HL-60/S4 treated with retinoic acid at 250 ng/mL for 4 days and 3 days (cell line): ENCODE measurements at regions not wholly inside any gene's neighbourhood (a gene's known extent, or its start where the extent isn't known, plus 50 kb on each side); places are given as distances from the start of the nearest gene placed in this dataset.
"Not testable (repeated sequence)": the region's sequence is repeated elsewhere in the genome, so short reads cannot be mapped to it uniquely, and the experiment has no call there.

Experiments
- in situ Hi-C: fragments of 300-500 bp; cut with MboI; formaldehyde crosslinking; loops from 2 replicates; pipeline ENCODE4 v1.7.0; 2022; ENCODE audit warnings: low sequenced_read_pairs

- in situ Hi-C loops, result no loop called here
Observed at GRCh38 chr20:4441871-4442270, 192.8 kb upstream of the ADRA1D start.

- in situ Hi-C loops, result no loop called here
Observed at GRCh38 chr20:4441191-4441590, 192.1 kb upstream of the ADRA1D start.

GRCh38 chr20:4439461-4439860 is 190.4 kb upstream of the ADRA1D start:
- in situ Hi-C loops, result no loop called here

- in situ Hi-C loops, result no loop called here
Observed at GRCh38 chr20:4437131-4437530, 188.0 kb upstream of the ADRA1D start.

GRCh38 chr20:4435671-4436455 is 186.8 kb upstream of the ADRA1D start:
- in situ Hi-C loops, result no loop called here

GRCh38 chr20:4435225-4435624 is 186.1 kb upstream of the ADRA1D start:
- in situ Hi-C loops, result no loop called here

GRCh38 chr20:4434681-4435080 is 185.6 kb upstream of the ADRA1D start:
- in situ Hi-C loops, result no loop called here

- in situ Hi-C loops, result no loop called here
Observed at GRCh38 chr20:4431446-4431845, 182.4 kb upstream of the ADRA1D start.

- in situ Hi-C loops, result not testable (repeated sequence)
Observed at GRCh38 chr20:4430826-4431225, 181.7 kb upstream of the ADRA1D start.

GRCh38 chr20:4427940-4428586 is 179.0 kb upstream of the ADRA1D start:
- in situ Hi-C loops, result no loop called here

GRCh38 chr20:4418141-4418540 is 169.1 kb upstream of the ADRA1D start:
- in situ Hi-C loops, result no loop called here

GRCh38 chr20:4415281-4415680 is 166.2 kb upstream of the ADRA1D start:
- in situ Hi-C loops, result no loop called here

GRCh38 chr20:4413314-4414049 is 164.4 kb upstream of the ADRA1D start:
- in situ Hi-C loops, result no loop called here

- in situ Hi-C loops, result no loop called here
Observed at GRCh38 chr20:4412216-4412615, 163.1 kb upstream of the ADRA1D start.

GRCh38 chr20:4411744-4412143 is 162.7 kb upstream of the ADRA1D start:
- in situ Hi-C loops, result no loop called here

- in situ Hi-C loops, result no loop called here
Observed at GRCh38 chr20:4406627-4407026, 157.5 kb upstream of the ADRA1D start.

- in situ Hi-C loops, result no loop called here
Observed at GRCh38 chr20:4401601-4402000, 152.5 kb upstream of the ADRA1D start.

GRCh38 chr20:4384961-4385360 is 135.9 kb upstream of the ADRA1D start:
- in situ Hi-C loops, result no loop called here

- in situ Hi-C loops, result no loop called here
Observed at GRCh38 chr20:4383961-4384360, 134.9 kb upstream of the ADRA1D start.

GRCh38 chr20:4375881-4376280 is 126.8 kb upstream of the ADRA1D start:
- in situ Hi-C loops, result no loop called here

GRCh38 chr20:4373454-4373853 is 124.4 kb upstream of the ADRA1D start:
- in situ Hi-C loops, result no loop called here
